HEK293 (cell line): ENCODE measurements at regions not wholly inside any gene's neighbourhood (a gene's known extent, or its start where the extent isn't known, plus 50 kb on each side); places are given as distances from the start of the nearest gene placed in this dataset.

Experiments
- CTCF ChIA-PET: fragments of 350-600 bp; formaldehyde crosslinking; extraction: SDS; loops from one replicate; lab custom pipeline; 2021; ENCODE audit warnings: antibody characterized with exemption; lab: Yijun Ruan, JAX
- POLR2A ChIA-PET: fragments of 300-600 bp; formaldehyde crosslinking; extraction: SDS; loops from one replicate; lab custom pipeline; 2020; ENCODE audit warnings: antibody characterized with exemption, inconsistent platforms; lab: Yijun Ruan, JAX
- H3K27ac ChIP-seq: fragments of 200-500 bp; sonication (Bioruptor generic); 2 replicates; pipeline ENCODE4 v1.5.1; 2014; ENCODE audit warnings: low read depth, low read length, control low read depth, inconsistent platforms; ENCODE audit errors: extremely low read depth
- H3K36me3 ChIP-seq, 2 experiments: fragments of 200-500 bp in 1 of 2; sonication (Bioruptor generic) in 1 of 2; 1 replicate in 1 of 2; 2 replicates in 1 of 2; pipeline ENCODE4 v1.5.1; 2014 to 2017; ENCODE audit warnings: inconsistent platforms in 2 of 2, low read length in 2 of 2; ENCODE audit not compliant: control insufficient read depth in 2 of 2, insufficient read depth in 1 of 2
- H3K4me1 ChIP-seq: fragments of 200-500 bp; sonication (Bioruptor generic); 2 replicates; pipeline ENCODE4 v1.5.1; 2014; ENCODE audit warnings: mild to moderate bottlenecking, low read length, inconsistent platforms; ENCODE audit not compliant: control insufficient read depth, insufficient read depth
- H3K4me3 ChIP-seq: 2 replicates; pipeline ENCODE4 v1.5.1; 2011; ENCODE audit warnings: low read depth, mild to moderate bottlenecking, control low read depth, low read length, moderate library complexity
- H3K9me3 ChIP-seq: fragments of 200-500 bp; sonication (Bioruptor generic); 2 replicates; pipeline ENCODE4 v1.5.1; 2014; ENCODE audit warnings: low read depth, low read length, inconsistent platforms; ENCODE audit not compliant: control insufficient read depth, insufficient read depth
- KLF10 ChIP-seq: fragments of 450-650 bp; IDR thresholded peaks from 2 replicates; pipeline ENCODE4 v1.5.1; 2018; ENCODE audit warnings: missing biosample characterization, mild to moderate bottlenecking, missing genetic modification characterization
- PRDM10 ChIP-seq: fragments of 450-650 bp; formaldehyde crosslinking; IDR thresholded peaks from 2 replicates; pipeline ENCODE4 v1.5.1; 2016; ENCODE audit warnings: missing biosample characterization, missing genetic modification characterization
- WT1 ChIP-seq: fragments of 450-650 bp; formaldehyde crosslinking; IDR thresholded peaks from 2 replicates; pipeline ENCODE4 v1.5.1; 2016; ENCODE audit warnings: missing biosample characterization, missing genetic modification characterization
- ZIC2 ChIP-seq: fragments of 450-650 bp; formaldehyde crosslinking; IDR thresholded peaks from 2 replicates; pipeline ENCODE4 v1.5.1; 2016; ENCODE audit warnings: missing biosample characterization, missing genetic modification characterization
- ZNF174 ChIP-seq: fragments of 450-650 bp; formaldehyde crosslinking; IDR thresholded peaks from 2 replicates; pipeline ENCODE4 v1.5.0; 2017; ENCODE audit warnings: missing biosample characterization, mild to moderate bottlenecking, missing genetic modification characterization
- ZNF18 ChIP-seq: fragments of 450-650 bp; formaldehyde crosslinking; IDR thresholded peaks from 2 replicates; pipeline ENCODE4 v1.5.1; 2016; ENCODE audit warnings: missing biosample characterization, missing genetic modification characterization
- ZNF202 ChIP-seq: fragments of 450-650 bp; formaldehyde crosslinking; IDR thresholded peaks from 2 replicates; pipeline ENCODE4 v1.5.1; 2016; ENCODE audit warnings: missing biosample characterization, missing genetic modification characterization, borderline replicate concordance
- ZNF211 ChIP-seq: fragments of 450-650 bp; formaldehyde crosslinking; IDR thresholded peaks from 2 replicates; pipeline ENCODE4 v1.5.1; 2016; ENCODE audit warnings: low read depth, missing biosample characterization, missing genetic modification characterization
- ZNF292 ChIP-seq: fragments of 450-650 bp; formaldehyde crosslinking; IDR thresholded peaks from 2 replicates; pipeline ENCODE4 v1.5.1; 2016; ENCODE audit warnings: low read depth, missing biosample characterization, missing genetic modification characterization, borderline replicate concordance
- ZNF335 ChIP-seq: fragments of 450-650 bp; formaldehyde crosslinking; conservative IDR thresholded peaks from 2 replicates; pipeline ENCODE4 v1.5.1; 2016; ENCODE audit warnings: missing biosample characterization, missing genetic modification characterization
- ZNF354C ChIP-seq: fragments of 450-650 bp; formaldehyde crosslinking; IDR thresholded peaks from 2 replicates; pipeline ENCODE4 v1.5.1; 2016; ENCODE audit warnings: missing biosample characterization, missing genetic modification characterization, low read depth, borderline replicate concordance
- ZNF510 ChIP-seq: fragments of 450-650 bp; formaldehyde crosslinking; IDR thresholded peaks from 2 replicates; pipeline ENCODE4 v1.5.1; 2018; ENCODE audit warnings: mild to moderate bottlenecking, missing genetic modification characterization, missing biosample characterization; ENCODE audit not compliant: insufficient replicate concordance
- ZNF549 ChIP-seq: fragments of 450-650 bp; IDR thresholded peaks from 2 replicates; pipeline ENCODE4 v1.5.1; 2018; ENCODE audit warnings: missing biosample characterization, missing genetic modification characterization, mild to moderate bottlenecking, inconsistent platforms, moderate library complexity
- ZNF658 ChIP-seq: fragments of 450-650 bp; formaldehyde crosslinking; IDR thresholded peaks from 2 replicates; pipeline ENCODE4; 2016; ENCODE audit warnings: missing biosample characterization, missing genetic modification characterization
- ZNF660 ChIP-seq: fragments of 450-650 bp; IDR thresholded peaks from 2 replicates; pipeline ENCODE4 v1.5.1; 2018; ENCODE audit warnings: missing biosample characterization, mild to moderate bottlenecking, missing genetic modification characterization
- ZNF830 ChIP-seq: fragments of 450-650 bp; IDR thresholded peaks from 2 replicates; pipeline ENCODE4 v1.5.0; 2018; ENCODE audit warnings: missing biosample characterization, missing genetic modification characterization, low read depth, mild to moderate bottlenecking, moderate library complexity
- TF ChIP-seq, protein P1 (sequence below): fragments of 450-650 bp; formaldehyde crosslinking; IDR thresholded peaks from 2 replicates; pipeline ENCODE4 v1.5.1; 2016; ENCODE audit warnings: missing biosample characterization, missing genetic modification characterization, low read depth
- TF ChIP-seq, protein P2 (sequence below): fragments of 450-650 bp; formaldehyde crosslinking; IDR thresholded peaks from 2 replicates; pipeline ENCODE4 v1.5.1; 2016; ENCODE audit warnings: missing biosample characterization, missing genetic modification characterization
- TF ChIP-seq, protein P3 (sequence below): fragments of 450-650 bp; formaldehyde crosslinking; IDR thresholded peaks from 2 replicates; pipeline ENCODE4 v1.5.1; 2016; ENCODE audit warnings: missing biosample characterization, missing genetic modification characterization
- TF ChIP-seq, protein P4 (sequence below): fragments of 450-650 bp; formaldehyde crosslinking; optimal IDR thresholded peaks from 2 replicates; pipeline ENCODE3; 2016; ENCODE audit warnings: missing biosample characterization, mild to moderate bottlenecking, missing genetic modification characterization
- TF ChIP-seq, protein P5 (sequence below): fragments of 450-650 bp; formaldehyde crosslinking; IDR thresholded peaks from 2 replicates; pipeline ENCODE4 v1.5.1; 2016; ENCODE audit warnings: missing biosample characterization, missing genetic modification characterization

- TF ChIP-seq, protein P1, sequence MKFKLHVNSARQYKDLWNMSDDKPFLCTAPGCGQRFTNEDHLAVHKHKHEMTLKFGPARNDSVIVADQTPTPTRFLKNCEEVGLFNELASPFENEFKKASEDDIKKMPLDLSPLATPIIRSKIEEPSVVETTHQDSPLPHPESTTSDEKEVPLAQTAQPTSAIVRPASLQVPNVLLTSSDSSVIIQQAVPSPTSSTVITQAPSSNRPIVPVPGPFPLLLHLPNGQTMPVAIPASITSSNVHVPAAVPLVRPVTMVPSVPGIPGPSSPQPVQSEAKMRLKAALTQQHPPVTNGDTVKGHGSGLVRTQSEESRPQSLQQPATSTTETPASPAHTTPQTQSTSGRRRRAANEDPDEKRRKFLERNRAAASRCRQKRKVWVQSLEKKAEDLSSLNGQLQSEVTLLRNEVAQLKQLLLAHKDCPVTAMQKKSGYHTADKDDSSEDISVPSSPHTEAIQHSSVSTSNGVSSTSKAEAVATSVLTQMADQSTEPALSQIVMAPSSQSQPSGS (tag by site-specific recombination): no peak
- TF ChIP-seq ZNF174 (tag by site-specific recombination) (no peak), ZNF202 (tag by site-specific recombination) (no peak), ZNF18 (tag by site-specific recombination) (no peak), ZNF510 (no peak), KLF10 (tag by site-specific recombination) (no peak), ZNF354C (tag by site-specific recombination) (no peak)
These were observed 267.7 kb downstream of the GALC start (continued) for GRCh38 chr14:87725318-87725717.

- Histone ChIP-seq H3K36me3 (no peaks in the 10 kb centered on the region), H3K4me1 (no peaks in the 10 kb centered on the region), H3K9me3 (no peaks in the 10 kb centered on the region), H3K27ac (no peak overlapping the region), H3K4me3 (no peak overlapping the region)
- TF ChIP-seq ZNF658 (tag by site-specific recombination): no peak
- no peak for TF ChIP-seq ZIC2 (tag by site-specific recombination)
- no peak for TF ChIP-seq ZNF549 (tag by site-specific recombination)
- no peak for TF ChIP-seq PRDM10 (tag by site-specific recombination)
- TF ChIP-seq ZNF660 (tag by site-specific recombination): no peak
- TF ChIP-seq WT1 (tag by site-specific recombination): no peak
- TF ChIP-seq, protein P2, sequence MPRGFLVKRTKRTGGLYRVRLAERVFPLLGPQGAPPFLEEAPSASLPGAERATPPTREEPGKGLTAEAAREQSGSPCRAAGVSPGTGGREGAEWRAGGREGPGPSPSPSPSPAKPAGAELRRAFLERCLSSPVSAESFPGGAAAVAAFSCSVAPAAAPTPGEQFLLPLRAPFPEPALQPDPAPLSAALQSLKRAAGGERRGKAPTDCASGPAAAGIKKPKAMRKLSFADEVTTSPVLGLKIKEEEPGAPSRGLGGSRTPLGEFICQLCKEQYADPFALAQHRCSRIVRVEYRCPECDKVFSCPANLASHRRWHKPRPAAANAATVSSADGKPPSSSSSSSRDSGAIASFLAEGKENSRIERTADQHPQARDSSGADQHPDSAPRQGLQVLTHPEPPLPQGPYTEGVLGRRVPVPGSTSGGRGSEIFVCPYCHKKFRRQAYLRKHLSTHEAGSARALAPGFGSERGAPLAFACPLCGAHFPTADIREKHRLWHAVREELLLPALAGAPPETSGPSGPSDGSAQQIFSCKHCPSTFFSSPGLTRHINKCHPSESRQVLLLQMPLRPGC: no peak
- TF ChIP-seq ZNF211 (tag by site-specific recombination): no peak
- TF ChIP-seq, protein P3, sequence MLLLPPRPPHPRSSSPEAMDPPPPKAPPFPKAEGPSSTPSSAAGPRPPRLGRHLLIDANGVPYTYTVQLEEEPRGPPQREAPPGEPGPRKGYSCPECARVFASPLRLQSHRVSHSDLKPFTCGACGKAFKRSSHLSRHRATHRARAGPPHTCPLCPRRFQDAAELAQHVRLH (tag by site-specific recombination): no peak
- no peak for TF ChIP-seq ZNF830 (tag by site-specific recombination)
- TF ChIP-seq, protein P4, sequence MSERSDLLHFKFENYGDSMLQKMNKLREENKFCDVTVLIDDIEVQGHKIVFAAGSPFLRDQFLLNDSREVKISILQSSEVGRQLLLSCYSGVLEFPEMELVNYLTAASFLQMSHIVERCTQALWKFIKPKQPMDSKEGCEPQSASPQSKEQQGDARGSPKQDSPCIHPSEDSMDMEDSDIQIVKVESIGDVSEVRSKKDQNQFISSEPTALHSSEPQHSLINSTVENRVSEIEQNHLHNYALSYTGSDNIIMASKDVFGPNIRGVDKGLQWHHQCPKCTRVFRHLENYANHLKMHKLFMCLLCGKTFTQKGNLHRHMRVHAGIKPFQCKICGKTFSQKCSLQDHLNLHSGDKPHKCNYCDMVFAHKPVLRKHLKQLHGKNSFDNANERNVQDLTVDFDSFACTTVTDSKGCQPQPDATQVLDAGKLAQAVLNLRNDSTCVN (tag by site-specific recombination): no peak
- TF ChIP-seq, protein P5, sequence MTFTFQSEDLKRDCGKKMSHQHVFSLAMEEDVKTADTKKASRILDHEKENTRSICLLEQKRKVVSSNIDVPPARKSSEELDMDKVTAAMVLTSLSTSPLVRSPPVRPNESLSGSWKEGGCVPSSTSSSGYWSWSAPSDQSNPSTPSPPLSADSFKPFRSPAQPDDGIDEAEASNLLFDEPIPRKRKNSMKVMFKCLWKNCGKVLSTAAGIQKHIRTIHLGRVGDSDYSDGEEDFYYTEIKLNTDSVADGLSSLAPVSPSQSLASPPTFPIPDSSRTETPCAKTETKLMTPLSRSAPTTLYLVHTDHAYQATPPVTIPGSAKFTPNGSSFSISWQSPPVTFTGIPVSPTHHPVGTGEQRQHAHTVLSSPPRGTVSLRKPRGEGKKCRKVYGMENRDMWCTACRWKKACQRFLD (tag by site-specific recombination): no peak
- TF ChIP-seq ZNF335 (tag by site-specific recombination): no peak
- no peak for TF ChIP-seq ZNF292 (tag by site-specific recombination)
- ChIA-PET CTCF (interaction anchor here (0.6 kb wide), 1 partner anchor 1067 kb away, joined by 3 read pairs; no protein-coding TSS in a partner anchor), POLR2A (no interaction called here)
These were observed 280.4 kb downstream of the GALC start for GRCh38 chr14:87712396-87713090.
